ENCODE measurements at regions not wholly inside any gene's neighbourhood (a gene's known extent, or its start where the extent isn't known, plus 50 kb on each side); places are given as distances from the start of the nearest gene placed in this dataset.

GRCh38 chr2:104538077-104538476, 315.8 kb upstream of the POU3F3 start:
- no peak overlapping the region for H3K4ac ChIP-seq (ENCODE audit: low read depth, low read length)
- WGBS (ENCODE audit: extremely low coverage, insufficient read length, low lambda C conversion rate): no CpG with 5 or more reads among the region's 7 CpGs
- no peaks in the 10 kb centered on the region for H3K79me1 ChIP-seq (ENCODE audit: insufficient read depth, low read depth, low read length, poor library complexity, severe bottlenecking)
- Mint-ChIP-seq H3K27ac (no peak overlapping the region), H3K4me3 (no peak overlapping the region), H3K27me3 (ENCODE audit: low read depth) (no peaks in the 10 kb centered on the region), H3K36me3 (ENCODE audit: insufficient read depth in 1 of 3, low read depth in 3 of 3) (no peaks in the 10 kb centered on the region; a peak in 1 of 7 replicates), H3K9me3 (peaks cover 0 to 8% of the 10 kb centered on the region in 2 experiments; a peak in 2 of 5 replicates), H3K4me1 (no peaks in the 10 kb centered on the region)
- no peaks in the 10 kb centered on the region for H3K9me3 ChIP-seq (ENCODE audit: control insufficient read depth, low read depth, low read length)
- no peaks in the 10 kb centered on the region for H4K20me1 ChIP-seq (ENCODE audit: control insufficient read depth, insufficient read depth, insufficient read length)
- H3K56ac ChIP-seq (ENCODE audit: insufficient read length, low read depth, low read length): no peak overlapping the region
- H3K79me2 ChIP-seq (ENCODE audit: insufficient read depth, low read length): no peaks in the 10 kb centered on the region
- H2BK5ac ChIP-seq (ENCODE audit: insufficient read length, low read length): no peak overlapping the region
- no peak overlapping the region for H3K9ac ChIP-seq (ENCODE audit: extremely low read depth, insufficient read length, low read length)
- no peak overlapping the region for H3K14ac ChIP-seq (ENCODE audit: insufficient read depth, low read length)
- H3K27me3 ChIP-seq (ENCODE audit: insufficient read depth, low read length): no peaks in the 10 kb centered on the region
- DNase-seq: no peak
- H2BK20ac ChIP-seq (ENCODE audit: low read depth, low read length, poor library complexity, severe bottlenecking): no peak overlapping the region
- no peak overlapping the region for H2BK12ac ChIP-seq (ENCODE audit: insufficient read length, low read depth, low read length)
- no peak overlapping the region for H4K91ac ChIP-seq (ENCODE audit: insufficient read length, low read depth, low read length)
- no peak for TF ChIP-seq CTCF (conservative IDR thresholded peaks at IDR 0.05)
- H2AK5ac ChIP-seq (ENCODE audit: insufficient read length, low read length): no peak overlapping the region
- no peak overlapping the region for H3T11ph ChIP-seq (ENCODE audit: low read length)
- no peak overlapping the region for H3K18ac ChIP-seq (ENCODE audit: insufficient read length, low read depth, low read length)
- no peak overlapping the region for H3K27ac ChIP-seq (ENCODE audit: insufficient read length, low read depth, low read length)
- H2AFZ ChIP-seq (ENCODE audit: low read length): no peak overlapping the region
- no peak overlapping the region for H2BK15ac ChIP-seq (ENCODE audit: low read depth, low read length)
- H3K23ac ChIP-seq (ENCODE audit: insufficient read length, low read depth, low read length): no peak overlapping the region
- no peak overlapping the region for H2BK120ac ChIP-seq (ENCODE audit: low read depth, low read length, poor library complexity, severe bottlenecking)
- no peaks in the 10 kb centered on the region for H3K23me2 ChIP-seq (ENCODE audit: insufficient read length, low read depth, low read length, poor library complexity, severe bottlenecking)
- no peak overlapping the region for H4K5ac ChIP-seq (ENCODE audit: insufficient read length, low read depth, low read length)
- no peak overlapping the region for H3K4me2 ChIP-seq (ENCODE audit: insufficient read depth, insufficient read length, low read length)
- H4K8ac ChIP-seq (replicated peaks; ENCODE audit: insufficient read length, low read depth, low read length): no peak overlapping the region
- no peaks in the 10 kb centered on the region for H3K4me1 ChIP-seq (ENCODE audit: insufficient read depth, low read length)

Measured in H9 (cell line).